GM12878 (cell line): ENCODE measurements at regions not wholly inside any gene's neighbourhood (a gene's known extent, or its start where the extent isn't known, plus 50 kb on each side); places are given as distances from the start of the nearest gene placed in this dataset.

ENCODE experiments used
- ATF7 ChIP-seq: fragments of 450-650 bp; IDR thresholded peaks from 2 replicates; pipeline ENCODE4 v1.6.1; 2016; ENCODE audit warnings: low read depth, mild to moderate bottlenecking
- CHD2 ChIP-seq: IDR thresholded peaks from 2 replicates; pipeline ENCODE4 v1.6.1; 2011; ENCODE audit warnings: low read depth, low read length, improper control_type of control experiment, borderline replicate concordance
- EZH2 ChIP-seq: IDR thresholded peaks from 2 replicates; pipeline ENCODE4 v1.6.1; 2012; ENCODE audit warnings: low read depth, mild to moderate bottlenecking, control low read depth, inconsistent platforms, low read length, borderline replicate concordance; ENCODE audit not compliant: control insufficient read depth
- FOXM1 ChIP-seq: IDR thresholded peaks from 2 replicates; pipeline ENCODE4 v1.6.1; 2012; ENCODE audit warnings: low read depth, mild to moderate bottlenecking, inconsistent platforms, low read length, moderate library complexity
- GABPA ChIP-seq: IDR thresholded peaks from 2 replicates; pipeline ENCODE4 v1.6.1; 2014; ENCODE audit warnings: antibody characterized with exemption, low read depth, mild to moderate bottlenecking, inconsistent platforms
- LARP7 ChIP-seq: fragments of 450-650 bp; IDR thresholded peaks from 2 replicates; pipeline ENCODE4 v1.6.1; 2017; ENCODE audit warnings: mild to moderate bottlenecking
- SMC3 ChIP-seq: IDR thresholded peaks from 2 replicates; pipeline ENCODE4 v1.6.1; 2011; ENCODE audit warnings: low read length, improper control_type of control experiment, borderline replicate concordance
- ZBTB33 ChIP-seq: fragments of 450-650 bp; IDR thresholded peaks from 2 replicates; pipeline ENCODE4 v1.6.1; 2017; ENCODE audit warnings: mild to moderate bottlenecking
- ZNF274 ChIP-seq: IDR thresholded peaks from one replicate; pipeline ENCODE4 v1.8.0; 2011; ENCODE audit not compliant: insufficient read length, insufficient read depth
- TF ChIP-seq, protein P1 (sequence below), 3 experiments: IDR thresholded peaks in 2 of 3; conservative IDR thresholded peaks in 1 of 3; 2 replicates each; pipeline ENCODE4 v1.5.1; 2011; ENCODE audit warnings: low read depth in 3 of 3, low read length in 3 of 3, mild to moderate bottlenecking in 3 of 3, control low read depth in 2 of 3, moderate library complexity in 2 of 3, inconsistent platforms in 1 of 3, mixed read lengths in 1 of 3; ENCODE audit not compliant: control insufficient read depth in 2 of 3, insufficient read depth in 1 of 3; ENCODE audit errors: extremely low read depth in 1 of 3

DNA sequence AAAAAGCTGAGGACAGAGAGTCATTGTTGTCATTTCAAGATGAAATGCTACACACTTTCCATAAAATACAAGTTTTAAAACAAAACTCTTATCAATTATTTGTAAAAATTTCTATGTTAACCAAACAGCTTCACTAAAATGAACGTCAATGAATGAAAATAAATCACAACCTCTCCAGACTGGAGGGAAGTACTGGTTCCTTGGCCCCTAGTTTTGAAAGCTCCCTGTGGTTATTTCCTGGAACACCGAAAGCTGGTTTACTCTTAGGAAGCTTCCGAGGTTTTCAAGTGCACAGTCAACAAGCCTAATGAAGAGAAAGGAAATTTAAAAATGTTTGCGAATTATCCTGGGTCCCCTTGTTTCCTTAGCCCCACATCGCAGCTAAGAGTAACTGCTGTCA, 191.1 kb upstream of the TTC29 start:
- TF ChIP-seq SMC3 (no peak), LARP7 (no peak), EZH2 (no peak), ATF7 (no peak), ZNF274 (no peak), FOXM1 (no peak), CHD2 (no peak), ZBTB33 (no peak), GABPA (no peak)
- TF ChIP-seq, protein P1, sequence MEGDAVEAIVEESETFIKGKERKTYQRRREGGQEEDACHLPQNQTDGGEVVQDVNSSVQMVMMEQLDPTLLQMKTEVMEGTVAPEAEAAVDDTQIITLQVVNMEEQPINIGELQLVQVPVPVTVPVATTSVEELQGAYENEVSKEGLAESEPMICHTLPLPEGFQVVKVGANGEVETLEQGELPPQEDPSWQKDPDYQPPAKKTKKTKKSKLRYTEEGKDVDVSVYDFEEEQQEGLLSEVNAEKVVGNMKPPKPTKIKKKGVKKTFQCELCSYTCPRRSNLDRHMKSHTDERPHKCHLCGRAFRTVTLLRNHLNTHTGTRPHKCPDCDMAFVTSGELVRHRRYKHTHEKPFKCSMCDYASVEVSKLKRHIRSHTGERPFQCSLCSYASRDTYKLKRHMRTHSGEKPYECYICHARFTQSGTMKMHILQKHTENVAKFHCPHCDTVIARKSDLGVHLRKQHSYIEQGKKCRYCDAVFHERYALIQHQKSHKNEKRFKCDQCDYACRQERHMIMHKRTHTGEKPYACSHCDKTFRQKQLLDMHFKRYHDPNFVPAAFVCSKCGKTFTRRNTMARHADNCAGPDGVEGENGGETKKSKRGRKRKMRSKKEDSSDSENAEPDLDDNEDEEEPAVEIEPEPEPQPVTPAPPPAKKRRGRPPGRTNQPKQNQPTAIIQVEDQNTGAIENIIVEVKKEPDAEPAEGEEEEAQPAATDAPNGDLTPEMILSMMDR (IDR thresholded peaks at IDR 0.05 in 2 of 3, conservative IDR thresholded peaks at IDR 0.05 in 1 of 3; ENCODE audit: control insufficient read depth in 2 of 3, extremely low read depth in 1 of 3, insufficient read depth in 1 of 3, low read depth in 3 of 3, low read length in 3 of 3), result no peak
